DMS 273 treated with DMSO at 0.1 percent for 48 hours (cell line): ENCODE measurements at regions not wholly inside any gene's neighbourhood (a gene's known extent, or its start where the extent isn't known, plus 50 kb on each side); places are given as distances from the start of the nearest gene placed in this dataset.
"Not testable (repeated sequence)": the region's sequence is repeated elsewhere in the genome, so short reads cannot be mapped to it uniquely, and the experiment has no call there.

Experiments
- DNase-seq: peaks from one replicate; lab custom pipeline; 2025; lab: John Stamatoyannopoulos, UW

GRCh38 chrX:45986081-45986480 lies 559.1 kb downstream of the ZNF674 start:
- DNase-seq = no peak

DNA sequence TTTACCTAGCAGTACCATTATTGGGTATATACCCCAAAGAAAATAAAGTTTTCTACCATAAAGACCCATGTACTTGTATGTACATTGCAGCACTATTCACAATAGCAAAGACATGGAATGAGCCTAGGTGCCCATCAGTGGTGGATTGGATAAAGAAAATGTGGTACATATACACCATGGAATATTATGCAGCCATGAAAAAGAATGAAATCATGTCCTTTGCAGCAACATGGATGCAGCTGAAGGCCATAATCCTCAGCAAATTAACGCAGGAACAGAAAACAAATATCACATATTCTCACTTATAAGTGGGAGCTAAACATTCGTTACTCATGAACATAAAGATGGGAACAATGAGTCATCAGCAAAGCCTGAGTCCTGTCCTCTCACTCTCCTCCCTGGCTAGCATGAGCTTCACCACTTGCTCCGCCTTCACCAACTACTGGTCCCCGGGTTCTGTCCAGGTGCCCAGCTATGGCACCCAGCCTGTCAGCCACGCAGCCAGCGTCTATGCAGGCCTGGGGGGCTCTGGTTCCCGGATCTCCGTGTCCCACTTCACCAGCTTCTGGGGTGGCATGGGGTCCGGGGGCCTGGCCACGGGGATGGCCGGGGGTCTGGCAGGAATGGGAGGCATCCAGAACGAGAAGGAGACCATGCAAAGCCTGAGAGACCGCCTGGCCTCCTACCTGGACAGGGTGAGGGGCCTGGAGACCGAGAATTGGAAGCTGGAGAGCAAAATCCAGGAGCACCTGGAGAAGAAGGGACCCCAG lies 562.1 kb downstream of the ZNF674 start:
- not testable (repeated sequence) for DNase-seq

DNA sequence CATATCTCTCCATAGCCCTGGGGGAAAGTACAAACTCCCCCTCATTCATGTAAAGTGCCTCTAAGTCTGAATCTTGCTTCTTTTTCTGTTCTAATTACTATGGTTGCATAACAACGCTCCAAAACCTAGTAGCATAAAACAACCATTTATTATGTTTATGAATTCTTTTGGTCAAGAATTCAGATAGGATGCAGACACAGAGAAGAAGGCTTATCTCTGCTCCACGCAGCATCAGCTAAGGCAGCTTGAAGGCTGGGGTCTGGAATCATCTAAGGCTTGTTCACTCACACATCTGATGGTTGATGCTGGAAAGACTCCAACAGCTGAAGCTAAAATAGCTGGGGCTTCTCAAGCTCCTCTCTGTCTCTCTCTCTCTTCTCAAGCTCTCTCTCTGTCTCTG lies 564.5 kb downstream of the ZNF674 start:
- no peak for DNase-seq

- DNase-seq = no peak
Measured at GRCh38 chrX:45975633-45976032, 569.6 kb downstream of the ZNF674 start.

- DNase-seq = no peak
Measured at GRCh38 chrX:45972636-45973035, 572.6 kb downstream of the ZNF674 start.

DNA sequence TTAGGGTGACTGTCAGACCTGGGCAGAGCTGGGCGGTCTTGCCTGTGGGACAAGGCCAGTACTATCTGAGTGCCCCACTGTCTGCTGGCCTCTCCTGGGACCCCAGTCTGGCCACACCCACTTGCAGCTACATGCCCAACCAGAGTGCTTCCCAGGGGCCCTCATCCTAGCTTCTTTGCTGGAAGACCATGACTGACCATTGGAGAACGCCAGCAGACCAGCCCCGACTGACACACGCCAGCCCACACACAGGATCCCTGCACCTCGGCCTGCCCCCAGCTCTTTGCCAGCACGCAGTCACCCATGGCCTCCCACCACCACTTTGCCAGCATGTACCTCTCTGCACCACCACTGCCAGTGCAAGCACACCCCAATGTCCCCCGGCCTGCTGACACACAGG lies 585.7 kb downstream of the ZNF674 start:
- no peak for DNase-seq

DNA sequence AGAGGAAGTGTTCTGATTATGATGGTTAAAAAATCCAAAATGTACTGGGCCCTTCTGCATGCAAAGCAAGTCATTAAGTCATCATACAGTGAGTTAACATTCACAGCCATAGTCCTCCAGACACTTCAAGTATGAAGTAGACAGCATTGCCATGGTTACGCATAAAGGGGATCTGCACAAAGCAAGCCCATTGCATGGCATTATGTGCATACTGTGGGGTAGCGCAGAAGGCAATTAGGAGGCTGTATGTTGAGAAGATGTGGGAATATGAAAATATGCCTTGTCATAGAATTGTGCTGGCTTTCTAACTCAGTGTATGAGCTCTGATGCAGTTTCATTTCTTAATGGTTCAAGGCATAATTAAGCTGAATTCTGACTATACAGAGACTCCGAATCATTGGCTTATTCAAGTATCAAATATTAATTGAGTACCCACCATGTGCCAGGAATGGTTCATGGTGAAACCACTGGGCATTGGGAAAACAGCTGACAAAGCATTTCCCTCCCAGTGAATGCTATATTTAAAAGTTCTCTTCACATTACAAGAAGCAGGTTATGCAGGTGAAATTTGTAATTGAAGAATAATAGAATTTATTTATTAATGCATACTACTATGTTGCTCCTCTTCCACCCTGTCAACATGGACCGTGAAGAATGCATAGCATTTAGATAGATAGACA lies 588.9 kb downstream of the ZNF674 start:
- no peak for DNase-seq

DNA sequence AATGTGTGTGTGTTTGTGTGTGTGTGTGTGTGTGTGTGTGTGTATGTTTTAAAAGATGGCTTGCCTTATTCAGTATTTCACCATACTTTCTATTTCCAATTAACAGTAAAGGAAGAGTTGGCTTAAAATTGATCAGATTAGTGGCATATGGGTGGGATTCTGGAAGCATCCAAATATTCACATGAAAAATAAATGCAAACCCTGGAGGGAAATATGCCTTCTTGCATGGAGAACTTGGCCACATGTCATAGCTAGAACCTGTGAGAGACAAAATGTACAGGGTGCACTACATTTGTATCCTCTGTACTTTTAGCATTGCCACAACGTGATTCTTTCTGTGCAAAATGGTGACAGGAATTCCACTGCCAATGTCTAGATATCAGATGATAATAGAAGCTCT lies 589.6 kb downstream of the ZNF674 start:
- DNase-seq = no peak

GRCh38 chrX:45954026-45954425 lies 591.2 kb downstream of the ZNF674 start:
- DNase-seq = no peak

GRCh38 chrX:45952030-45952429 lies 593.2 kb downstream of the ZNF674 start:
- no peak for DNase-seq

DNA sequence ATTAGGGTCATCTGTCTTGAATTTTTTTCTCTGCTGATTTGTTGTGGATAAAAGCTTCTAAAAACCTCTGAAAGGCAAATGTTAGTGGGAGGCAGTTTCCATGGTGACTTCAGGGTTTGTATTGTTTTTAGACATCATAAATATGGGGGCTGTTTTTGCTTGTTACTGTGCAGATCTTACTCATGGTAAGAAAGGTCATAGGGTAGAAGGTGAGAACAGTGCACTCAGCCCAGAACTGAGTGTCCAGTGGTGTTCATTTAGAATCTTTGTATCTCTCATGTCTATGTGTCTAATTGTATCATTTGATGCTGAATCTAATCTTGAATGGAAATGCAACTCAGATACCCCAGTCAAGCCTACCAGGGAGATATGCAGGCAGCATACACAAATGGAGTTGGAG lies 609.8 kb downstream of the ZNF674 start:
- DNase-seq = no peak

DNA sequence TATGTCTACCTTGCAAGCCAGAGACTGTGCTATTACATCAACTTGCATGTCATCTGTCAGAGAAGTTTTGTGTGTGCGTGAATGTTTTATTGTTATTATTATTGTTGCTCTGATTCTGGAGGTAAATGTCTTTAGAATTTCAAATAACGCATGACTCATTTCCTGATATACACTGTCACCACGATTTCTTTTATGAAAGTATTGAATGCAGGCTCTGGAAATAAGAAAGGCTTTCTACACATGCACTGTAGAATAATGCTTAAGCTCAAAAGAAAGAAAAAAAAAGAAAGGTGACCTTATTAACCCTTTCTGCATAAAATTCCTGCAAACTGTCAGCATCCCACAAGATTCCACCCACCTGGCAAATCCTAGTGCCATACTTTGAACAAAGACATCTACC lies 632.9 kb downstream of the ZNF674 start:
- DNase-seq = no peak

GRCh38 chrX:45907786-45908185 lies 637.4 kb downstream of the ZNF674 start:
- no peak for DNase-seq

GRCh38 chrX:45903781-45904201 lies 641.4 kb downstream of the ZNF674 start:
- DNase-seq = no peak

- no peak for DNase-seq
Measured at GRCh38 chrX:45900766-45901615, 644.2 kb downstream of the ZNF674 start.

- no peak for DNase-seq
Measured at GRCh38 chrX:45894864-45895645, 650.2 kb downstream of the ZNF674 start.

DNA sequence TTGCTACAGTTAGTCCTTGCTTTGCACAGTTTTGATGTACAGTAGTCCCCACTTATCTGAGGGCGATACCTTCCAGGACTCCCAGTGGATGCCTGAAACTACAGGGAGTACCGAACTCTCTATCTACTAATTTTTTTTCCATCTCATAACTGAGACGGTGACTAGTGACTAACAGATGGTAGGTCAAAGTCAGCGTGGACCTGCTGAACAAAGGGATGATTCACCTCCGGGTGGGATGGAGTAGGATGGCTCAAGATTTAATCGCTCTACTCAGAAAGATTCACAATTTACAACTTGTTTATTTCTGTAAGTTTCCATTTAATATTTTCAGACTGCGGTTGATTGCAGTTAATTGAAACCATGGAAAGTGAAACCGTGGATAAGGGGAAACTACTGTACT lies 655.8 kb downstream of the ZNF674 start:
- no peak for DNase-seq

DNA sequence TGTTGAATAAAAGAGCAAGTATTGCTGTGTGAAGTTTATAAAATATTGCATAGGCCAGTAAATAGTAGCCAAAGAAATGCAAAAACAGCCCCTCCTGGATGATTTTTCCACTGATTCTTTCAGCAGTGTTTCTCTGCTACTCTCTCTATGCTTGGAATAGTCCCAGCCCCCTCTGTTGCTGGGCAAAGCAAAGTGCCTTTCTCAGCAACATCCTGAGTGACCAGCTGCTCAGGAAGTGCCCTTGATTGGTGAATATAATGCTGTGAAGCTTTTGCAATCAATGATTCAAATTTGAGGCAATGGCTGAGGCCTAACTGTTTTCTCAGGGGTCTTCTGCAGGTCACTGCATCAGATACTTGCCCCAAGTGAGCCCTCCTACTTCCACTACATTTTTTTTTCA lies 656.7 kb downstream of the ZNF674 start:
- no peak for DNase-seq

GRCh38 chrX:45885931-45886330 lies 659.3 kb downstream of the ZNF674 start:
- no peak for DNase-seq

DNA sequence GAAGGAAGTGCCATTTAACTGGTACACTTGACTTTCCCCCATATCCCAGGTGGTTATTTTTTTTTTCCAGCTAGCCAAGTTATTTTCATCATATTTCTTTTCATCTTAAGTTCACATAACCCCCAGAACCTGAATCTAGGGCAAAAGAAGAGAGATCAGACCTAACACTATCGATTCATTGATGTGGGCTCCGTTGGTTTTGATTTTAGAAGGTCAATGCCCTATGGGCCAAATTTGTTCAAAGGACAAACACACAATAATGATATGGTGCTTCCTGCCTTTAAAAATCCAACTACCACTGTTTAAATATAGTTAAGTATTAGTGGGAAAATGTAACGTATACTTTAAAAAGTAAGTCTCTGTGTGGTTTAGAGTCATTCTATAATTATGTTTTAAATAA lies 665.7 kb downstream of the ZNF674 start:
- DNase-seq = no peak

DNA sequence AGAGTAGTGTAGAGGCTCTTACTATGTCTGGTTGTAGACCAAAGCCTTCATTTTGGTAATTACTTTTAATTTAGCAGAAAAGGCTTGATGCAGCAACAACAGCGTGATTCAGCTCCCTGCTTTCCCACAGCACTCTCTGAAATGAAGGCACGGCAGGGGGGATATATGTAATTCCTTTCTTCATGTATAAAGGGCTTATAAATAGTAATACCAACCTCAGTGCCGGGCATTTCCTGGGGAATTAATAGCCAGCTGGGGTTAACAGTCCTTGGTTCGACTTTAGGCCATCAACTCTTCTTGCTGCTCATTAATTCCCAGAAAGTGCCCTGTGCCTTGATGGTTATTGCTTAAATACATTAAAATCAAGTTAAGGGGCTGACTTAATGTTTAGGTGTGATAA lies 669.0 kb downstream of the ZNF674 start:
- DNase-seq = no peak

DNA sequence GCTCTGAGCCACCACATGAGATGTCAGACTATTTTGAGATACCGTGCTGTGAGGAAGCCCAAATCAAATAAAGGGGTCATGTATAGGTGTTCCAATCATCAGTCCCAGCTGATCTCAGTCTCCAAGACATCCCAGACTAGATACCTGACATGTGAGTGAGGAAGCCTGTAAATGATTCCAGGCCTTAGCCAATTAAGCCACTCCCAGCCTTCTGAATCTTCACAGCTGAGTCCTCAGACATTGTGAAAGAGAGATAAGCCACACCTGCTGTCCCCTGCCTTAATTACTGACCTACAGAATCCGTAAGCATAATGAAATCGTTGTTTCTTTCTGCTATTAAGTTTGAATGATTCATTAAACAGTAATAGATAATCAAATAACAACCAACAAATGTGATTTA lies 671.4 kb downstream of the ZNF674 start:
- no peak for DNase-seq
